ENCODE measurements at regions not wholly inside any gene's neighbourhood (a gene's known extent, or its start where the extent isn't known, plus 50 kb on each side); places are given as distances from the start of the nearest gene placed in this dataset.

- TF ChIP-seq POLR2A (IDR thresholded peaks at IDR 0.05) (no peak), CTCF (IDR thresholded peaks at IDR 0.05) (no peak)
- Histone ChIP-seq H3K9me3 (no peaks in the 10 kb centered on the region), H3K4me3 (replicated peaks in 1 of 3) (no peak overlapping the region), H3K27ac (no peak overlapping the region), H3K36me3 (no peaks in the 10 kb centered on the region), H3K4me1 (no peaks in the 10 kb centered on the region), H3K27me3 (no peaks in the 10 kb centered on the region)
- intact Hi-C loops (cut with DNase I), result no loop called here
- no peak for DNase-seq
Measured at GRCh38 chr2:226139759-226140158, 659.9 kb downstream of the IRS1 start.

DNA sequence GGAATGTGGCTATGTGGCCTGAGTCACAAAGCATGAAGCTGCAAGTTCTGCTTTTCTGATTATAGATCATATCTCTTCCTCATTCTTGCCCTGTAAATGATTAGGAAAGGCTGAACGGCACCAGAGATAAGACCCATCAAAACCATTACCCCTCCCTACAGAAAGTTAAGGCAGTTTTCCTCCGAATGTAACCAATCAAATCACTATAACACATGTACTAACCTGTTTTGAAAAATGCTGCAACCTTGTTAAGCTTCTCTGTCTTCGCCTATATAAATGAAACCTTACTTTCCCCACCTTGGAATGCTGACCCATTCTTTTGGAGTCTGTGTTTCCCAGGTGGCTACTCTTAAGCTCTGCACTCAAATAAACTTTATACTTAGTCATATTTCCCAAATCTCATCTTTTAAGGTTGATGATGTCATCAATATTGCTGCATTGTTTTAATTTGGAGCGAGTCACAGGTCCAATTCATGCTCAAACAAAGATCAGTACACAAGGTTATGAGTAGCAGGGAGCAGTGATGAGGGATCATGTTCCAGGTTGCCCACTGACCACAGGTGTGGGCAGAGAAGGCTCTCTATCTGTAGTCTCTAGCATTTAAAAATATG lies 662.3 kb downstream of the IRS1 start:
- whole genome bisulfite sequencing, 2 donors, result 72 to 74% methylated on average over 4 of the region's 4 CpGs
- Histone ChIP-seq H3K4me1 (no peaks in the 10 kb centered on the region), H3K4me3 (replicated peaks in 1 of 3) (no peak overlapping the region), H3K27me3 (no peaks in the 10 kb centered on the region), H3K36me3 (no peaks in the 10 kb centered on the region), H3K9me3 (no peaks in the 10 kb centered on the region), H3K27ac (no peak overlapping the region)
- intact Hi-C loops (cut with DNase I), result no loop called here
- TF ChIP-seq POLR2A (IDR thresholded peaks at IDR 0.05) (no peak), CTCF (IDR thresholded peaks at IDR 0.05) (no peak)
- DNase-seq, result no peak

GRCh38 chr2:226136739-226137138 lies 662.9 kb downstream of the IRS1 start:
- WGBS, 2 donors, result 78 to 88% methylated on average over 4 of the region's 4 CpGs
- Histone ChIP-seq H3K4me3 (replicated peaks in 1 of 3) (no peak overlapping the region), H3K9me3 (no peaks in the 10 kb centered on the region), H3K36me3 (no peaks in the 10 kb centered on the region), H3K27me3 (no peaks in the 10 kb centered on the region), H3K27ac (no peak overlapping the region), H3K4me1 (peaks cover 0 to under 1% of the 10 kb centered on the region in 2 donors)
- intact Hi-C loops (cut with DNase I), result no loop called here
- no peak for TF ChIP-seq POLR2A (IDR thresholded peaks at IDR 0.05)
- TF ChIP-seq CTCF (IDR thresholded peaks at IDR 0.05), result no peak
- DNase-seq, result no peak

GRCh38 chr2:226135861-226136548 lies 663.6 kb downstream of the IRS1 start:
- WGBS, 2 donors, result 77 to 88% methylated on average over 3 of the region's 3 CpGs
- Histone ChIP-seq H3K27me3 (no peaks in the 10 kb centered on the region), H3K9me3 (no peaks in the 10 kb centered on the region), H3K4me1 (peaks cover 7 to 8% of the 10 kb centered on the region in 2 donors), H3K27ac (no peak overlapping the region), H3K36me3 (no peaks in the 10 kb centered on the region), H3K4me3 (replicated peaks in 1 of 3) (no peak overlapping the region)
- intact Hi-C loops (cut with DNase I), result no loop called here
- TF ChIP-seq CTCF (IDR thresholded peaks at IDR 0.05) (no peak), POLR2A (IDR thresholded peaks at IDR 0.05) (no peak)
- DNase-seq, result no peak
